Testis (tissue), 2 donors: ENCODE measurements at regions not wholly inside any gene's neighbourhood (a gene's known extent, or its start where the extent isn't known, plus 50 kb on each side); places are given as distances from the start of the nearest gene placed in this dataset.

Experiments
- CTCF ChIP-seq, 3 experiments: fragments of 450-650 bp in 2 of 3; fragments of 200-600 bp in 1 of 3; sonication (generic) in 1 of 3; IDR thresholded peaks; one replicate each; pipeline ENCODE4 v1.5.1; 2016 to 2019; ENCODE audit warnings: antibody characterized with exemption in 3 of 3, mild to moderate bottlenecking in 2 of 3, moderate library complexity in 1 of 3
- POLR2A ChIP-seq: fragments of 450-650 bp; IDR thresholded peaks from one replicate; pipeline ENCODE4 v1.6.1; 2017; ENCODE audit warnings: antibody characterized with exemption, mild to moderate bottlenecking, moderate library complexity

DNA sequence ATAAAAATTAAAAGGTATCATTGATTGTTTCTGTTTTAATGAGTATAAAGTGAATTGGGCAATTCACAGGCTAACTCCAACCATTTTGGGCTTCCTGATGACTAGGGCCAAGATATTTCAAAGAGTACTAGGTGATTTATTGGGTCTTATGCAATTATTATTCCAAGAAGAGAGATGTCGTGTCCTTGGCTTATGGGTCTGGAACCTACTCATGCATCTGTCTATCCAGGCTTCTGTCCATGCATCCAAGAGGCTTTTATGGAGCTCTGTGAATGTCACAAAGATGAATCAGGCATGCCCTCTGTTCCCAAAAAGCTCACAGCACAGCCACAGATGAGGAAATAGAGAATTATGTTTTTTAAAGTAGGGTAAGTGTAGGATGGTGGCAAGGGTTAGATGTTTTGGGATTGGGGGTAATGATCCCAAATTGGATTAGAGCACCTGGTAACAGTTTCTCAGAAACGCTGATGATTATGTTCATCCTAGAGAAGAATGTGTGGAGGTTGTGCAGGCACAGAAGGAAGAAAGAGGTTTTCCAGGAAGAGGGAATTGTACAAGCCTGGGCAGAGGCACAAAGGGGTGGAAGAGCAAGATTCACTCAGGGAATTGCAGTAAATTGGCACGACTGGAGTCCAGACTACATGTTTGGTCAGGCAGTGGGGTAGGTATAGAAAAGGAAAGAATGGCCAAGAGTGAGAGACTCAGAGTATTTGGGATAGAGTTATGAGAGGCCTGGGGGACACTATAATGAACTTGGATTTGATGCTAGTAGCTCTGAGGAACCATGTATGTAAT is 83.0 kb upstream of the TNC start:
- no peak for TF ChIP-seq POLR2A
- no peak for TF ChIP-seq CTCF (IDR thresholded peaks at IDR 0.05)
